ENCODE measurements at regions not wholly inside any gene's neighbourhood (a gene's known extent, or its start where the extent isn't known, plus 50 kb on each side); places are given as distances from the start of the nearest gene placed in this dataset.

GRCh38 chr1:48059289-48059688 lies 62.1 kb upstream of the TRABD2B start:
- H3K27me3 ChIP-seq, result no peaks in the 10 kb centered on the region
- no peak for DNase-seq
- TF ChIP-seq CTCF (IDR thresholded peaks at IDR 0.05; ENCODE audit: low read depth, low read length), result no peak
- no peaks in the 10 kb centered on the region for H3K4me1 ChIP-seq
- no peaks in the 10 kb centered on the region for H3K36me3 ChIP-seq
- no peaks in the 10 kb centered on the region for H3K9me3 ChIP-seq
- H3K4me3 ChIP-seq (ENCODE audit: low read depth, low read length), result no peak overlapping the region

- Histone ChIP-seq H3K36me3 (no peaks in the 10 kb centered on the region), H3K4me1 (no peaks in the 10 kb centered on the region), H3K27me3 (no peaks in the 10 kb centered on the region), H3K4me3 (ENCODE audit: low read depth, low read length) (no peak overlapping the region), H3K9me3 (no peaks in the 10 kb centered on the region)
- no peak for DNase-seq
- no peak for TF ChIP-seq CTCF (IDR thresholded peaks at IDR 0.05; ENCODE audit: low read depth, low read length)
Measured at GRCh38 chr1:48058135-48059025, 61.2 kb upstream of the TRABD2B start.

GRCh38 chr1:48057249-48057648 lies 60.1 kb upstream of the TRABD2B start:
- TF ChIP-seq CTCF (IDR thresholded peaks at IDR 0.05; ENCODE audit: low read depth, low read length), result no peak
- no peak overlapping the region for H3K4me3 ChIP-seq (ENCODE audit: low read depth, low read length)
- H3K36me3 ChIP-seq, result no peaks in the 10 kb centered on the region
- no peaks in the 10 kb centered on the region for H3K4me1 ChIP-seq
- no peaks in the 10 kb centered on the region for H3K27me3 ChIP-seq
- H3K9me3 ChIP-seq, result no peaks in the 10 kb centered on the region
- no peak for DNase-seq

- TF ChIP-seq CTCF (IDR thresholded peaks at IDR 0.05; ENCODE audit: low read depth, low read length), result no peak
- Histone ChIP-seq H3K9me3 (no peaks in the 10 kb centered on the region), H3K27me3 (no peaks in the 10 kb centered on the region), H3K4me1 (no peaks in the 10 kb centered on the region), H3K36me3 (no peaks in the 10 kb centered on the region), H3K4me3 (ENCODE audit: low read depth, low read length) (no peak overlapping the region)
- no peak for DNase-seq
Measured at GRCh38 chr1:48055876-48056764, 58.9 kb upstream of the TRABD2B start.

GRCh38 chr1:48054232-48054631 lies 57.0 kb upstream of the TRABD2B start:
- no peak for TF ChIP-seq CTCF (IDR thresholded peaks at IDR 0.05; ENCODE audit: low read depth, low read length)

More at GRCh38 chr1:48054232-48054631, 57.0 kb upstream of the TRABD2B start:
- Histone ChIP-seq H3K4me3 (ENCODE audit: low read depth, low read length) (no peak overlapping the region), H3K36me3 (no peaks in the 10 kb centered on the region), H3K27me3 (no peaks in the 10 kb centered on the region), H3K9me3 (no peaks in the 10 kb centered on the region), H3K4me1 (no peaks in the 10 kb centered on the region)
- no peak for DNase-seq

Measured in BE2C (cell line).